Gastroesophageal sphincter (tissue), 3 donors: ENCODE measurements at regions not wholly inside any gene's neighbourhood (a gene's known extent, or its start where the extent isn't known, plus 50 kb on each side); places are given as distances from the start of the nearest gene placed in this dataset.

ENCODE experiments used
- POLR2A ChIP-seq, 2 donors: fragments of 450-650 bp; IDR thresholded peaks; one replicate each; pipeline ENCODE4 v1.6.1; 2017; ENCODE audit warnings: antibody characterized with exemption in 2 of 2, mild to moderate bottlenecking in 2 of 2, moderate library complexity in 1 of 2
- TF ChIP-seq, protein P1 (sequence below), 4 experiments: fragments of 200-600 bp in 2 of 4; fragments of 450-650 bp in 2 of 4; sonication (generic) in 1 of 4; IDR thresholded peaks; one replicate each; pipeline ENCODE4 v1.5.1; 2017 to 2019; ENCODE audit warnings: antibody characterized with exemption in 4 of 4, mild to moderate bottlenecking in 2 of 4, moderate library complexity in 2 of 4

DNA sequence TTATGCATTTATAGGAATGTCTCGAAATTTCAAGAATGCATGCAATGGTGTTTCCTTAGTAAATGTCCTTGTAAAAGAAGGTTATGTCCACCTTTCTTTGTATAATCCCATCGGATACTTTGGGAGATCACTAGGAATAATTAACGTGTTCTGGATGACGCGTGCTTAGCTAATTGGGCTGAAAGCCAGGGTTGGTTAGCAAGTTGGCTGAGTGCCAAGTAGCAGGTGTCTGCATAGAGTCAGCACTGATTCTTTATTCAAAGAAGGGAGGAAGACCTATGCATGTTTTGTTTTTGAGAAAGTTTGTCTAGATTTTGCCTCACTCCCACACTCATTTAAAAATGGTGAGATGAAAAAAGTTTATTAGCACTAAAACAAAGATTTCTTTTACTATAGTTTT is 144.6 kb downstream of the SOX3 start:
- TF ChIP-seq POLR2A (IDR thresholded peaks at IDR 0.05) = no peak
- TF ChIP-seq, protein P1, sequence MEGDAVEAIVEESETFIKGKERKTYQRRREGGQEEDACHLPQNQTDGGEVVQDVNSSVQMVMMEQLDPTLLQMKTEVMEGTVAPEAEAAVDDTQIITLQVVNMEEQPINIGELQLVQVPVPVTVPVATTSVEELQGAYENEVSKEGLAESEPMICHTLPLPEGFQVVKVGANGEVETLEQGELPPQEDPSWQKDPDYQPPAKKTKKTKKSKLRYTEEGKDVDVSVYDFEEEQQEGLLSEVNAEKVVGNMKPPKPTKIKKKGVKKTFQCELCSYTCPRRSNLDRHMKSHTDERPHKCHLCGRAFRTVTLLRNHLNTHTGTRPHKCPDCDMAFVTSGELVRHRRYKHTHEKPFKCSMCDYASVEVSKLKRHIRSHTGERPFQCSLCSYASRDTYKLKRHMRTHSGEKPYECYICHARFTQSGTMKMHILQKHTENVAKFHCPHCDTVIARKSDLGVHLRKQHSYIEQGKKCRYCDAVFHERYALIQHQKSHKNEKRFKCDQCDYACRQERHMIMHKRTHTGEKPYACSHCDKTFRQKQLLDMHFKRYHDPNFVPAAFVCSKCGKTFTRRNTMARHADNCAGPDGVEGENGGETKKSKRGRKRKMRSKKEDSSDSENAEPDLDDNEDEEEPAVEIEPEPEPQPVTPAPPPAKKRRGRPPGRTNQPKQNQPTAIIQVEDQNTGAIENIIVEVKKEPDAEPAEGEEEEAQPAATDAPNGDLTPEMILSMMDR (IDR thresholded peaks at IDR 0.05) = no peak
